GM13977 (cell line): ENCODE measurements at regions not wholly inside any gene's neighbourhood (a gene's known extent, or its start where the extent isn't known, plus 50 kb on each side); places are given as distances from the start of the nearest gene placed in this dataset.

Experiments
- DNase-seq: peaks from one replicate; pipeline ENCODE4 v3.0.0; 2012; ENCODE audit warnings: low spot score
- in situ Hi-C: fragments of 300-500 bp; cut with MboI; formaldehyde crosslinking; loops from one replicate; pipeline ENCODE4 v1.12.0; 2022; ENCODE audit warnings: low sequenced_read_pairs, low pct_unique_long_range_greater_than_20kb, mixed read lengths, inconsistent platforms; ENCODE audit not compliant: unreplicated experiment
- TF ChIP-seq, protein P1 (sequence below): IDR thresholded peaks from 2 replicates; pipeline ENCODE4 v1.5.1; 2012; ENCODE audit warnings: mild to moderate bottlenecking, control low read depth; ENCODE audit not compliant: insufficient read depth; ENCODE audit errors: extremely low read depth, missing control alignments

- in situ Hi-C loops: no loop called here
- TF ChIP-seq, protein P1, sequence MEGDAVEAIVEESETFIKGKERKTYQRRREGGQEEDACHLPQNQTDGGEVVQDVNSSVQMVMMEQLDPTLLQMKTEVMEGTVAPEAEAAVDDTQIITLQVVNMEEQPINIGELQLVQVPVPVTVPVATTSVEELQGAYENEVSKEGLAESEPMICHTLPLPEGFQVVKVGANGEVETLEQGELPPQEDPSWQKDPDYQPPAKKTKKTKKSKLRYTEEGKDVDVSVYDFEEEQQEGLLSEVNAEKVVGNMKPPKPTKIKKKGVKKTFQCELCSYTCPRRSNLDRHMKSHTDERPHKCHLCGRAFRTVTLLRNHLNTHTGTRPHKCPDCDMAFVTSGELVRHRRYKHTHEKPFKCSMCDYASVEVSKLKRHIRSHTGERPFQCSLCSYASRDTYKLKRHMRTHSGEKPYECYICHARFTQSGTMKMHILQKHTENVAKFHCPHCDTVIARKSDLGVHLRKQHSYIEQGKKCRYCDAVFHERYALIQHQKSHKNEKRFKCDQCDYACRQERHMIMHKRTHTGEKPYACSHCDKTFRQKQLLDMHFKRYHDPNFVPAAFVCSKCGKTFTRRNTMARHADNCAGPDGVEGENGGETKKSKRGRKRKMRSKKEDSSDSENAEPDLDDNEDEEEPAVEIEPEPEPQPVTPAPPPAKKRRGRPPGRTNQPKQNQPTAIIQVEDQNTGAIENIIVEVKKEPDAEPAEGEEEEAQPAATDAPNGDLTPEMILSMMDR: no peak
- no peak for DNase-seq
These were observed 488.4 kb downstream of the ENC1 start for GRCh38 chr5:74152136-74152535.

GRCh38 chr5:74149395-74149794 lies 491.1 kb downstream of the ENC1 start:
- in situ Hi-C loops: no loop called here
- TF ChIP-seq, protein P1: no peak
- no peak for DNase-seq

GRCh38 chr5:74148321-74148720 lies 492.2 kb downstream of the ENC1 start:
- in situ Hi-C loops: no loop called here
- TF ChIP-seq, protein P1: no peak

DNA sequence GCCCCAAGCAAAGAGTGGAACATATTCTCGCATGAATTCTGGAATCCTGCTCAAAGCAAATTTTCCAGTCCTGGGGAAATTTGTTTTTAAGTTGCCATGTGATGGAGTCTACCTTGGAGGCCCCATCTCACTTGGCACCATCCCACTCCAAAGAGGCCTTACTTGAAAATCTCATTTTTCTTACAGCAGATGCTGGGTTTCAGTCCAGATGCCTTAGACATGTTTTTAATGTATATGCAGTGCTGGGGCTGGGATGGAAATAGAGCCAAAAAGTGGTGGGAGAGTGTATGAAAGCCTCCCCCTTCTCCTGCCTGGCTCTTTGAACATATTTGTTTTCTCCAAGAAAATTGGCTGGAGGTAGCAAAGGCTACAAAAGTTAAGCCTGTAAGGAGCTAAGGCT lies 493.7 kb downstream of the ENC1 start:
- in situ Hi-C loops: no loop called here
- TF ChIP-seq, protein P1: no peak
- no peak for DNase-seq

More at GRCh38 chr5:74148321-74148720, 492.2 kb downstream of the ENC1 start:
- no peak for DNase-seq

DNA sequence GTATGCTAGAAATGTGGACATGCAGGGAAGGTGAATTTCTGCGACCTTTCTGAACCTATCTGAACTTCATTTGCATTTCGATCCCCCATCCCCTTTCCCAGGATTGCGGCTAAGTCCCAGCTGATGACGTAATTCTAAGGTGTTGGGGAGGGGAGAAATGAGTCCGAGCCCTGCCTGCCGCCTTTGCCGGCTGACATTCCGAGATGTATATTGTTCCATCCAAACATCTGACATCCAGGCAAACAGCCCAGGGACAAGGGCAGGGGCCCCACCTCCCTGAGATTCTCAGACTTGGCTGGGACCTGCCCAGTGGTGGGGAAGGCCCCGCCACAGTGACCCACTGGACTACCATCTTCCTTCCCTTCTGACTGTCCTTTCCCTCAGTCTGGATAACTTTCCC lies 494.6 kb downstream of the ENC1 start:
- TF ChIP-seq, protein P1: no peak
- no peak for DNase-seq
- in situ Hi-C loops: no loop called here

DNA sequence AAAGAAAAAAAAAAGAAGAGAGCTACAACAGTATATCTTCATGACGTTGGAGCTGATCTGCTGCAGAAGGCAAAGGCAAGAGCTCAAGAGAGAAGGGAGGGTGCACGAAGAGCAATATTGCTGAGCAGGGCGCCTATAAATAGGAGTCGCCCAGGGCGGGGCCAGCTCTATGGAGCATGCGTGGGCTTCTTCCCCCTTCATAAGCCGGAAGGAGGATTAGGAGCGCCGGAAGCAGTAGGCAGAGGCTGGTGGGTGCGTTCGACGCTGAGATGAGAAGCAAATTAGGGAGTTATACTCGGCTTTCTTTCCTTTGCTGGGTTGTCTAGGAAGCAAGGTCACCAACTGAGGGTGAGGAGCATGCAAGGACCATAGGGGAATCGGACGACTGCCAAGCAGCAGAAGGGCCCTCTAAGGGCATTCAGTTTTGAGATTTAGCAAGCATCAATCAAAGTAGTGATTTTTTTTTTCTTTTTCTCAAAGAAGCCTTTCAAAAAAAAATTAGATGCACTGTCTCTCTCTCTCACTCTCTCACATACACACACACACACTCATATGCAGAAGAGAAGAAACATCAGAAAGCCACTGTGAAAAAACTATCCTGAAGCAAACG lies 496.7 kb downstream of the ENC1 start:
- DNase-seq: no peak
- in situ Hi-C loops: no loop called here
- TF ChIP-seq, protein P1: no peak

DNA sequence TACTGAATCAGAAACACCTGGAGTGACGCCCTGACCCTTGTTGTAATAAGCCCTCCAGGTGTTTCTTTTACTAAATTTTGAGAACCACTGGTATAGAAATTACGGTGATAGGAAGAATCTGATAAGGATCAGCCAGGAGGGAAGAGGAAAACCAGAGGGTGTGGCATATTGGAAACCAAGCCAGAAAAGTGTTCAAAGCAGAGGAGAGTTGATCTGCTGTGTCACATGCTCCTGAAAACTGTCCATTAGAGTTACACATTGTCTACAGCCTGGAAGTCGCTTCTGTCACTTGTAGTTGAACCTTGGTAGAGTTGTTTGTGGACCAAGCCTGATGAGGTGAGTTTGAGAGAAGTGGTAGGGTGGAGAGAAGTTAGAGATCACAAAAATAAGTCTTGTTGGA lies 497.4 kb downstream of the ENC1 start:
- in situ Hi-C loops: no loop called here
- no peak for DNase-seq
- TF ChIP-seq, protein P1: no peak
